DMS 273 (cell line): ENCODE measurements at regions not wholly inside any gene's neighbourhood (a gene's known extent, or its start where the extent isn't known, plus 50 kb on each side); places are given as distances from the start of the nearest gene placed in this dataset.
A peak's percentile ranks its signal among the peaks of the same experiment; 100 is the strongest.

Experiments used
- DNase-seq: peaks from one replicate; lab custom pipeline; 2025; ENCODE audit not compliant: unreplicated experiment; lab: John Stamatoyannopoulos, UW

GRCh38 chr2:45301307-45302277, 292.3 kb upstream of the SIX2 start:
- DNase-seq = no peak

DNA sequence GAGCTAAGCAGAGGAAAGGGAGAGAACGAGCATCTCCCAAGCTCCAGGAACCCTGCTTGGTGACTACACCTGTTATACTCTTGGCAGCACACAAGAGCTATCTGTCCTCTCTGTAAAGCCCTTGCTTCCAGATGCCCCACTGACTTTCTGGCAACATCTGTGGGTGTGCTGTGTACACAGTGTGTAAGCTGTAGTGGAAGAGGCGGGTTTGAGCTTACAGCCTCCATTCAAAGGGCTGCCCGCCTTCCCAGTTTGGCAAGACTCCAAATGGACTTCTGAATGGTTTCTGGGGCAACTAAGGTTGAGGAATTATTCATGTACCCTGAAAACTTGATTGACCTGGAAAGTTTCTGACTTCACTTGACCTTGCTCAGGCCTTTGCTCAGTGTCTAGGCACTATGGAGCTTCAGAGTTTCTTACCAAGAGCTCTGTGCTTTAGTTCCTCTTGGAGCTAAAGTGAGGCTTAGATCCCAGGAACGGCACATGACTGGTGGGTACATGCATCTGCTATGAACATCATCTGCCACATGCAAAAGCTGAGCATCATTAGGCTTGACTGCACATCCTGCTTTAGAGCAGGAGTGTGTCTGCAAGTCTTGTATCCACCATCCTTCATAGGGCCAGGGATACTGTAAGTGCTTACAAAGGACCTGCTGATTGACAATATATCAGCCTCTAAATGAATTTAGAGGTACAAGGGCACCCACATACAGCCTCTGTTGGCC, 290.9 kb upstream of the SIX2 start:
- DNase-seq = peak; percentile 46

GRCh38 chr2:45299361-45299760, 290.1 kb upstream of the SIX2 start:
- DNase-seq = no peak

DNA sequence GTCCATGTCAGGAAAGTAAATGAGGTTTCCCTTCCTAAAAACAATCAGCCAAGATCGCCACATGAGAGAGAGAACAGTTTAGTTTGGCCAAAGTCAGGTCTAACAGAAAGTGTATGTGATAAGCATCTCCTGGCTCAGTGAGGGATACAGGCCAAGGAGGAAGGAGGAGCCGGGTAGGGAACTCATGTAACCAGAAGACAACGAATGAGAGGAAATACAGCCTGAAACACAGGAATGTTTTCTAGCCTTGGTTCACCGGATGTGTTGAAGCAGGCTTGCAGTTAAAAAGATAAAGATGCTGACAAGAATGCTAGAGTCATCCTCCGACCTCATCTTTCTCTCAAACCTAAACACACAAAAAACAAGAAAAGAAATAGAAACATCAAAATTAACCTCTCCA, 283.9 kb upstream of the SIX2 start:
- DNase-seq = no peak

DNA sequence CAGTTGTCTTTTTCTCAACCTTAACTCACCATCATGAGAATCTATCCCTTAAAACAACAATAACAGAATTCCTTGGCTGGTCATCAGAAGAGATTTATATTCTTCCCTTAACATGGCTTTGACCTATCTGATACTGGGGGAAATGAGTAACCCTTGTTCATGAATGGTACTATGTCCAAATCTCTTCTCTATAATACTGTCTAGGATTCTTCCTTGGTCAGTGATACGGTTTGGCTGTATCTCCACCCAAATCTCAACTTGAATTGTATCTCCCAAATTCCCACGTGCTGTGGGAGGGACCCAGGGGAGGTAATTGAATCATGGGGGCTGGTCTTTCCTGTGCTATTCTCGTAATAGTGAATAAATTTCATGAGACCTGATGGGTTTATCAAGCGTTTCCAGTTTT, 282.0 kb upstream of the SIX2 start:
- no peak for DNase-seq

DNA sequence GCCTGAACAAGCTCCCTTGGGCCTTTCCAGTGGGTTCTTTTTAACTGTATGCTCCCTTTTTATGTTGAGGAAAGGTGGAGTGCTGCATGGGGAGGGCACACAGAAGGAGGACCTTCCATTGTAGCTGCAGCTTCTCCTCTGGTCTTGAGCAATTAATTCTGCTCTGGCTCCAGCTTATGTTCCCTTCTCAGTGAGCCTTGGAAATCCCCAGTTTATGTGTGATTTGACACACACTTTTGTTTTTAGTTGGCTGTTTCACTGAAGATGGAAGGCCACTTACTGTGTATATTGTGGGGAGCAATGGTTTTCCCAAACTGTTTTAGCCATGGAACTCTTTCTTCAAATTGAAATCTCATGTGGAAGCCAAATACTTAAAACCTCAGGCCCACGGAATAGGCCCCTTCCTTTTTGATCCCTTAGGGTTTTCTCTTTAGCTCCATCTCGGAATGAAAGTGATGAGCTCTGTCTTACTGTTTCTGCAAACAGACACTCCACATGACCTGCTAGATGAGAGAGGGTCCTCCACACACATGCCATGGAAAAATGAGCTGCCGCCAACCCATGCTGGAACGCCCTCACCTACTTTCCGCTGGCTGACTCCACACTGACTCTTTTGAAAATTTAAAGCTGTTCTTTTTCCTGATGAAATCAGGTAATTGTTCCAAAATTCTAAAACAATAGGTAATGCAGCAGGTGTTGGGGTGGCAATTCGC, 280.9 kb upstream of the SIX2 start:
- DNase-seq = no peak

DNA sequence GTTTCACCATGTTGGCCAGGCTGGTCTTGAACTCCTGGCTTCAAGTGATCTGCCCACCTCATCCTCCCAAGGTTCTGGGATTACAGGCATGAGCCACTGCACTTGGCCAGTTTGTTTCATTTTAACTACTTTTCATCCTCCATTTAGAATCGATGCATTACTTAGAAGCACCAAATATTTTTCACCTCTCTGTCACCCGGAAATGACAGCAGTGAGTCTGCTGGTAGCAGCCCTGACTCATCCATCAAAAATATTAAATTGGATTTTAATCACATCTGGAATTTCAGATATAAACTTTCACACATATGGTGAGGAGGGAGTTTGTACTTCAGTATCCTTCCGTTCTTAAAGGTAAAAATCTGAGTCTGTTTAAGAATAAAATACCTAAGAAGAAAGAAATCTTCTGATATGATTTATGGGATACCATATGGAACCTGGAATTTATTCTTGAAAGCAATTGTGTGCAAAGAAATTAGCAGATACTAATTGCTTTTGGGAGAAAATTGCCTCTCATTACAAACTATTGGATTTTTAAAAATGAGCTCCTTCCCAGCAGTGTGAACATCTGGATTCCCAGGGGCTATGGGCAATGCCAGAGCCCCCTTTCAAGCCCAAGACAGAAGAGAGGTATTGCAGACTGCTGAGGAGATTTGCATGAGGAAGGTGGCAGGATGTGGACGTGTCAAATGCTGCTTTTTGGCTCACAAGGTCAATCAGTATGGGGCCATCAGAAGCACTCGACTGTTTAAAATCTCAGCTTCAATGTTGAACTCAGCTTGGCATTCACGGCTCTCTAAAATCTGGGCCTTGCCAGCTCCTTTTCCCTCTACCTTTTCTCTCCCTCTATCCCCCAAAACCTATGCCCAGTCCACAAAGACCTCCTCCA, 279.5 kb upstream of the SIX2 start:
- DNase-seq = no peak

DNA sequence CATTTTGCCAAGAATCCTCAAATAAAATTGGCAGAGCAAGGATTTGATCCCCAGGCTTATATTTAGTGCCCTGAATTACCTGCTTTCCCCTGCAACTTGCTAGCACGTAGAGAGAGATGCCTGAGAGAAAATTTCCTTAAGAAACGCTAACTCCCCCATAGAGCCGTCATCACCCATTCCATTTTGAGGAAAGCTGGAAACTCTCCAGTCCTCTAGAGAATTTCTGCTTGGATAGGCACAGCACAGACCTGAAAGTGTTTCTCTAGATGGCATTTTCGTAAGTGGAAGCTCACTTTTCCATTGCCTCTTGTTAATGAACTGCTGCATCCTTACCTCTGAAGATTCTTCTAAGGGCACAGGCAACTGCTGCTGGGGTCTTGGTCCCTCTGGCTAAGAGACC, 277.8 kb upstream of the SIX2 start:
- no peak for DNase-seq

GRCh38 chr2:45285771-45286390, 276.6 kb upstream of the SIX2 start:
- no peak for DNase-seq

DNA sequence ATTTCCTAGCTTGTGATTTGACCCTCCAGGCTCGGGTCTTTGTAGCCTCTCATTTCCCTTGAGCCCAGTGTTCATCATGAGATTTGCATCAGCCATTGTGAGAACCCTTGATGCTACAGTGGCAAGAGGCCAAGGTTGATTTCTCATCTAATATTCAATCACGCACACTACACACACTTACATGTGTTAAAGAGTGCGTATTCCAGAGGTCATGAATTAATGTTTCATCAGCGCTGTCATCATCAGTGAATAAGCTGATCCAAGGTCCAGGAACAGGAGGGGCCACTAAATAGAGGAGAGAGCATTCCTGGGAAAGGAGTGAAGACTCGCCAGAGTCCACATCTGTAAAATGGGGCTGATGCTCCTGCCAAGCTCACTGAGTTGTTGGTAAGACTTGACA, 276.1 kb upstream of the SIX2 start:
- DNase-seq = no peak

GRCh38 chr2:45284621-45284995, 275.4 kb upstream of the SIX2 start:
- no peak for DNase-seq

DNA sequence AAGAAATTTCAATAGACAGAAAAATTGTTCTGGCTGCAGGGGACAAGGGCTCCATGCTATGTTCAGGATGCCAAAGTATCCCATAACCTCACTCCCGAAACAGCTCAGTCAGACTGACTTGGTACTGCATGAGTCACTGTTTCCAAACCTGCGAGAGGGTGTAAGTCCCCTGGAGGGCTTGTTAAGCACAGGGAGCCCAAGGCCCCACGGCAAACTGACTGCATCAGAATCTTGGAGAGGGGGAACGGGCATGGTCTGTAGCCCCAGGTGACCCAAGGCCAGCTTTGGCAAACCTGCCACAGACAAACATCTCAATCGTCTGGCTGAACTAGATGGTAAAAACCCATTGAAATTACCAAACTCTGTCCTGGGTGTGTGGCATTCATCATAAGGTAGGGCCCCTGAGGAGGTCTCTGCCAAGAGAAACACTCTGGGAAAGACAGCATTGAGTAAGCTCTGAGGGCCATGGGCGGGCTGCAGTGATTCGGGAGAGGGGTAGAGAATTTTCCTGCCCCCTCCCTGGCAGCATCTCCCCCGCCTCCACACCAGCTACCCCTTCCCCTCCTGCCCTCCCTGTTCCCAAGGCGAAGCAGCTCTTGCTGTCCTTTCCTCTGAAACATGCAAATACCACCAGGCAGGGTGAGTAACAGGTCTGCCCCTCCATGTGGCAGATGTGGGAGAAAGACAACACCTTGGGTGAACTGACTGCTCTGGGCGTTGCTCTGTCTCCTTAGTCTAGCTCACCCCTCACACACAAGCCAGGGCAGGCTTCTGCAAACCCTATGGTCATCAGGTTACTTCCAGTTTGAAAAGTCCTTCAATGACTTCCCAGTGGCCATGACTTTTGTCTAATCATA, 274.7 kb upstream of the SIX2 start:
- DNase-seq = peak; percentile 7

- no peak for DNase-seq
These were observed 273.4 kb upstream of the SIX2 start for GRCh38 chr2:45282646-45283045.

DNA sequence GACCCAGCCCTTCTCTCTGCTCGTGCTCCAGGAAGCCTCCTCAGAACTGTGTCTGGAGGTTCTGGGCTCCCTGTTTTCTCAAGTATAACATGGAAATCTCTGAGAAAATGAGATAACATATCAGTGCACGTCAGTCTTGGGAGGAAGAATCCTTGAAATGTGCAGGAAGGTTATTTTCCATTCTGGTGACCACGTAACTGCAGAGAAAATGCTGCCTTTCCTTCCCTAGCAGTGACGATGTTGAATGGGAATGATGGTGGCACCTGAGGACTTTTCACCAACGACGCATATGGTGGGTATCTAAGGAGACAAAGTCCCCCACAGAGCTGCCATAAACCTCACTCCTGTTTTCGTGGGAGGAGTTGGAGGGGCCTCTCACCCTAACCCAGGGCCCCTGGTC, 272.1 kb upstream of the SIX2 start:
- DNase-seq = no peak

DNA sequence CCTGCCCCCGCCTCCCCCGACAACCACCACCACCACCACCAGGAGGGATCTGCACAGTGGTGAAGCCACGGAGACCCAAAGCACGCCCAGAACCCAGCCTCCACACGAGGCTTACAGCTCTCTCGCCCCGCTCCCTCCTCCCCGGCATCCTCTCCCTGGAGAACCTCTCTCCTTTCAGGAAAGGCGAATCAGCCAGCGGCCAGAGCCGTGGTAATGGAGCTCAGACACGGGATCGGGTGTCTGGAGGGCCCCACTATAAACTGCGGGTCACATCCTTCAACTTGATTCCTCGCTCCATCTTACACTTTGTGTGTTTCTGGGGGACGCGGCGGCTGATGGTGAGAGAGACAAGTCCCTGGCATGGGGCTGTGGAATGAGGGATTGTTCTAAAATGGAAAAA, 271.5 kb upstream of the SIX2 start:
- DNase-seq = no peak

- DNase-seq = no peak
These were observed 270.1 kb upstream of the SIX2 start for GRCh38 chr2:45279356-45279755.

DNA sequence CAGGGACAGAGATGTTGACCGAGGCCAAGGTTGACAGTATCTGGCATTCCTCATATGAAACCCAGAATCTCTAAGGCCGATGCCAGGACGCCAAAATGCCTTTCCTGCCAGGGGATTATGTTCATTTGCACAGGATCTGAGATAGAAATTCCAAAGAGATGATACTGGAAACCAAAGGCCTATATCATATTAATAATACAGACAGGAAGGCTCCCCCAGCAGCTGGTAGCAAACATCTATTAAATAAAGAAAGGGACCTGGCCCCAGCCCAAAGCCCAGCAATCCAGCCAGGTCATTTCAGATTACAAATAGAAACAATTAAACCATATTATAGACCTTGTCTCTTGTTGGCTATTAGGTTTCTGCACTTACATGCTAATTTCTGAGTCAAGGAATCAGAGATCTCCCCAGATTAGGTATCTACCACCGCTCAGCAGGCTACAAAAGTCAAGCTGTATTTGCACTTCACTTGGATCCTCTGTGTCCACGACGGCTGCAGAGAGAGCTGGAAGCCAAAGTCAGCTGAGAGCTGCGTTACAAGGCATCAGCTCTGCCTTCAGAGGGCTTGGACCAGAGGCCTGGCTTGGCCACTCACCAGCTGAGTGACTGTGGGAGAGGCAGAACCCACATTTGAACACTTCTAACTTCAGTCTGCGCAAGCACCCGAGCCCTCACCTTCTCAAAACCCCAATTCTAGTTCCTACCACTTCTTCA, 269.3 kb upstream of the SIX2 start:
- no peak for DNase-seq

DNA sequence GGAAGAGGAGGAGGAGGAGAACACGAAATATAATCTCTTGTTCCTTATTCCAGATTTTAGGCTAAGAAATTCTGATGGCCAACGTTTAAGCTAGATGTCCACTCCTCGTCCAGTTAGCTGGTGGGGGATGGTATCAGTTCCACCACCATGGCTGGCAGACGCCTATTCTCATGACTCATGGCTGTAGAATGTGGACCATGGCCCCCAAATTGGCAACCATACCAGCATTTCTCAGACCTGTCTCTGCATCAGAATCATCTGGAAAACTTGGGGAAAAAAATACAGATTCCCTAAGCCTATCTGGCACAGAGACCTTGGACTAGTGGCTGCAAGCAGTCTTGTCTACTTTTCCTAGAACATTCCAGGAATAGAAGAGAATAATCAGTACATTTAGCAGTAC, 267.7 kb upstream of the SIX2 start:
- DNase-seq = no peak

DNA sequence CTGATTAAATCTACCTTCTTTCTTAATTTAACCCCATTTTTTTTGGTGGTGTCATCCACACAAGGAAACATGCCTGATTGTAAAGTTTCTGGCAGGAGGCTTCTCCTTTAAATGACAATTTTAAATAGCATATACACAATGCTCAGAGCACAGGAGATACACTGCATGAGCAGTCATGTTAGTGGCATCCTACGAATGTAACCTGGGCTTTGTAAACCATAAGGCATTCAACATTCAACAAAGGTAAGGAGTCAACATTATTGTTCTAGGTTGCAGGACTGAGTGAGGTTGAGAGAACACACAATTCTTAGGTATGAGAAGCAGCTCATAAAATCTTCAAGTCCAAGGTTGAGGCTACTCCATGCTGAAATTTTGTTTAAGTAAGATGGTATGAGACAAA, 266.6 kb upstream of the SIX2 start:
- no peak for DNase-seq
